GM12878 (cell line): ENCODE measurements at regions not wholly inside any gene's neighbourhood (a gene's known extent, or its start where the extent isn't known, plus 50 kb on each side); places are given as distances from the start of the nearest gene placed in this dataset.

Experiments
- ATAC-seq: fragments of 200-7000 bp; cut with Tn5 transposase; 3 replicates; pipeline ENCODE4 v1.9.1; 2020; ENCODE audit warnings: mild to moderate bottlenecking, moderate library complexity
- BruUV-seq: library from RNA; stranded (reverse); fragments of 400-500 nt; replicated peaks from 2 replicates; lab custom pipeline; 2021; lab: Mats Ljungman, UMichigan
- CTCF ChIA-PET: fragments of 300-600 bp; sonication (Branson Sonifier 250); formaldehyde crosslinking; extraction: SDS; loops from one replicate; lab custom pipeline; 2021; ENCODE audit warnings: inconsistent platforms; lab: Yijun Ruan, JAX
- POLR2A ChIA-PET: fragments of 350-600 bp; formaldehyde crosslinking; extraction: SDS; loops from one replicate; lab custom pipeline; 2021; ENCODE audit warnings: inconsistent platforms; lab: Charles Lee
- RAD21 ChIA-PET: fragments of 300-600 bp; sonication (Branson Sonifier 250); formaldehyde crosslinking; loops from one replicate; lab custom pipeline; 2023; ENCODE audit warnings: antibody characterized with exemption; ENCODE audit not compliant: unreplicated experiment; lab: Charles Lee
- SMC1A ChIA-PET: fragments of 300-600 bp; sonication (Branson Sonifier 250); formaldehyde crosslinking; loops from one replicate; lab custom pipeline; 2023; ENCODE audit not compliant: unreplicated experiment, uncharacterized antibody; lab: Charles Lee
- DNase-seq: peaks from one replicate; pipeline ENCODE4 v3.0.0-alpha.2; 2011; ENCODE audit warnings: low read depth, low spot score
- FAIRE-seq: peaks from 3 replicates; lab custom pipeline; 2011; peaks lifted over from hg19 to GRCh38; lab: Jason Lieb, UNC
- H2AFZ ChIP-seq: 2 replicates; pipeline ENCODE4 v1.6.0; 2011; ENCODE audit warnings: low read depth, low read length, control low read depth; ENCODE audit not compliant: control insufficient read depth
- H3K27ac ChIP-seq: 2 replicates; pipeline ENCODE4 v1.5.1; 2011; ENCODE audit warnings: control low read depth; ENCODE audit not compliant: control insufficient read depth, insufficient read depth
- H3K27me3 ChIP-seq, 2 experiments: replicated peaks in 1 of 2; 2 replicates each; pipeline versions ENCODE4 v1.6.0 to v1.6.1; 2011; ENCODE audit warnings: low read length in 1 of 2; ENCODE audit not compliant: control insufficient read depth in 2 of 2, insufficient read depth in 2 of 2
- H3K36me3 ChIP-seq, 2 experiments: 2 replicates each; pipeline ENCODE4 v1.5.1; 2011; ENCODE audit warnings: low read length in 1 of 2; ENCODE audit not compliant: control insufficient read depth in 2 of 2, insufficient read depth in 2 of 2
- H3K4me1 ChIP-seq: 2 replicates; pipeline ENCODE4 v1.6.1; 2011; ENCODE audit warnings: mild to moderate bottlenecking, low read length, moderate library complexity, mixed read lengths; ENCODE audit not compliant: control insufficient read depth, insufficient read depth
- H3K4me2 ChIP-seq: 2 replicates; pipeline ENCODE4 v1.6.0; 2011; ENCODE audit warnings: control low read depth; ENCODE audit not compliant: control insufficient read depth, insufficient read depth
- H3K4me3 ChIP-seq: fragments of 200-600 bp; sonication (generic); 2 replicates; pipeline ENCODE4 v1.5.1; 2016
- H3K79me2 ChIP-seq: 2 replicates; pipeline ENCODE4 v1.6.0; 2011; ENCODE audit warnings: low read length; ENCODE audit not compliant: control insufficient read depth, insufficient read depth
- H3K9ac ChIP-seq: 2 replicates; pipeline ENCODE4 v1.8.0; 2011; ENCODE audit warnings: low read length, control low read depth, mixed read lengths; ENCODE audit not compliant: control insufficient read depth, insufficient read depth
- H3K9me3 ChIP-seq: replicated peaks from 3 replicates; pipeline ENCODE4 v1.5.1; 2011; ENCODE audit warnings: mild to moderate bottlenecking, low read length; ENCODE audit not compliant: control insufficient read depth, insufficient read depth
- H4K20me1 ChIP-seq: 2 replicates; pipeline ENCODE4 v1.6.0; 2011; ENCODE audit not compliant: control insufficient read depth, insufficient read depth
- ATF2 ChIP-seq: IDR thresholded peaks from 2 replicates; pipeline ENCODE4 v1.6.1; 2012; ENCODE audit warnings: low read length, inconsistent platforms
- NFYA ChIP-seq: IDR thresholded peaks from 2 replicates; pipeline ENCODE4 v1.6.1; 2011; ENCODE audit warnings: low read depth, mild to moderate bottlenecking, low read length, improper control_type of control experiment, borderline replicate concordance
- NR2C1 ChIP-seq: fragments of 450-650 bp; IDR thresholded peaks from 2 replicates; pipeline ENCODE4 v1.6.1; 2017; ENCODE audit warnings: antibody characterized with exemption, mild to moderate bottlenecking, moderate library complexity
- POLR2AphosphoS5 ChIP-seq: IDR thresholded peaks from 2 replicates; pipeline ENCODE4 v1.6.1; 2011; ENCODE audit warnings: mild to moderate bottlenecking, low read length, inconsistent platforms
- REST ChIP-seq: IDR thresholded peaks from 2 replicates; pipeline ENCODE4 v1.6.1; 2012; ENCODE audit warnings: mild to moderate bottlenecking, low read depth, low read length
- SMAD5 ChIP-seq: IDR thresholded peaks from 2 replicates; pipeline ENCODE4 v1.6.1; 2016; ENCODE audit warnings: antibody characterized with exemption, low read depth
- SP1 ChIP-seq: IDR thresholded peaks from one replicate; pipeline ENCODE4 v1.6.1; 2011; ENCODE audit warnings: low read depth, low read length
- whole genome bisulfite sequencing: methylation state at CpG from one replicate; pipeline ENCODE4 v1.1.6; 2016; ENCODE audit warnings: low lambda C conversion rate; ENCODE audit not compliant: insufficient replicate concordance, insufficient coverage; ENCODE audit errors: missing lambda C conversion rate; 5-methylcytosine and 5-hydroxymethylcytosine counted together
- in situ Hi-C: fragments of 300-500 bp; cut with MboI; formaldehyde crosslinking; loops from 9 replicates; pipeline ENCODE4 v1.14.3; 2018; ENCODE audit warnings: mixed read lengths
- intact Hi-C: fragments of 100-400 bp; cut with micrococcal nuclease; formaldehyde crosslinking; loops from one replicate; pipeline ENCODE4 v1.14.2; 2022; ENCODE audit not compliant: unreplicated experiment

DNA sequence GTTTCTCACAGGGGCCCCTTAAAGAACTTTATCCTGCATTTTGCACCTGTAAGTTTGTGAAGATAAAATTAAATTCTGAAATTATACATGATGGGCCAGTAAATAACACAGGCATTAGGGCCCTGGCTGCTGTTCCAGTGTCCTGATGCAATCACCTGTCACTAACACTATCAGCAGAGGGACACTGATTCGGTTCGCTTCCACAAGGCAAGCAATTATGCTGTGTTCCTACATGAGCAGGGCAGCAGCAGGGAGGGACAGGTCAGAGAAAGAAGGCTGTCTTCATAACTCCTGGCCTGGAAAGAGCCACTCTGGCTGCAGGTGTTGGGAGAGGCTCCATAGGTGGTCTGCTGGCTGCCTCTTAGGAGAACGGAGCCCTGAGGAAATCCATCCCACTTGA lies 487.3 kb downstream of the MID1IP1 start:
- intact Hi-C loops (no loop called here), in situ Hi-C loops (no loop called here)
- H3K4me3 ChIP-seq, result no peak overlapping the region
- SMC1A ChIA-PET, result interaction anchor here (1.0 kb wide), 1 partner anchor 14 kb away, joined by 3 read pairs; no protein-coding TSS in a partner anchor
- no peak for TF ChIP-seq REST
- TF ChIP-seq NFYA, result no peak
- TF ChIP-seq ATF2, result no peak
- no peak for TF ChIP-seq POLR2AphosphoS5
- no peak for TF ChIP-seq SP1
- no peak for TF ChIP-seq SMAD5
- TF ChIP-seq NR2C1, result no peak
- no peaks in the 10 kb centered on the region for H3K4me1 ChIP-seq
- FAIRE-seq (no peak), DNase-seq (no peak), ATAC-seq (no peak)
- H2AFZ ChIP-seq, result no peak overlapping the region
- no peaks in the 10 kb centered on the region for H3K79me2 ChIP-seq
- RAD21 ChIA-PET, result no interaction called here
- WGBS, result 22% methylated on average over 3 of the region's 3 CpGs
- no TSS peak for BruUV-seq
- peaks cover 2% of the 10 kb centered on the region; the same call in 2 of the 3 replicates for H3K9me3 ChIP-seq
- no peak overlapping the region for H3K27ac ChIP-seq
- H3K9ac ChIP-seq, result no peak overlapping the region
- no peaks in the 10 kb centered on the region for H4K20me1 ChIP-seq
- POLR2A ChIA-PET, result no interaction called here
- H3K36me3 ChIP-seq, result no peaks in the 10 kb centered on the region
- no peak overlapping the region for H3K4me2 ChIP-seq
- CTCF ChIA-PET, result interaction anchor here (0.8 kb wide), 1 partner anchor 27 kb away, joined by 3 read pairs; no protein-coding TSS in a partner anchor
- H3K27me3 ChIP-seq, result no peaks in the 10 kb centered on the region
